NCI-H2227 (cell line): ENCODE measurements at regions not wholly inside any gene's neighbourhood (a gene's known extent, or its start where the extent isn't known, plus 50 kb on each side); places are given as distances from the start of the nearest gene placed in this dataset.
"Not testable (repeated sequence)": the region's sequence is repeated elsewhere in the genome, so short reads cannot be mapped to it uniquely, and the experiment has no call there.

Source experiments
- DNase-seq: peaks from one replicate; lab custom pipeline; 2025; ENCODE audit not compliant: unreplicated experiment; lab: John Stamatoyannopoulos, UW

DNA sequence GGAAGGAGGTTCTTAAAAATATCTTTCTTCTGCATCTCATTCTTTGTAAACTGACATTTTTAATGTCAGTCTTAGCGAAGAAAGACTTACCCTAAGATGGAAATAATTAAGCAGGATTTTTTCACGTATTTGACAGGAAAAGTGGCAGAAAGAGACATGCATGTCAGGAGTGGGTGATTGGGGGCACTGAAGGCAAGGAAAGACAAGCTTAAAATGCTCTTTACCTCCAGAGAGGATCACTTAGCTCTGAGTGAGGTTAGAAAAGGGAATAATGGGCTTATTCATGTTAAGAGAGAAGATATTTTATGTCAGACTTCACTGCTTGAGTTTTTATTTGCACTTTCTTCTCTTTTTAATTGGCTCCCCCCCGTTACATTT is 1358.2 kb upstream of the TMEM132C start:
- DNase-seq: no peak

DNA sequence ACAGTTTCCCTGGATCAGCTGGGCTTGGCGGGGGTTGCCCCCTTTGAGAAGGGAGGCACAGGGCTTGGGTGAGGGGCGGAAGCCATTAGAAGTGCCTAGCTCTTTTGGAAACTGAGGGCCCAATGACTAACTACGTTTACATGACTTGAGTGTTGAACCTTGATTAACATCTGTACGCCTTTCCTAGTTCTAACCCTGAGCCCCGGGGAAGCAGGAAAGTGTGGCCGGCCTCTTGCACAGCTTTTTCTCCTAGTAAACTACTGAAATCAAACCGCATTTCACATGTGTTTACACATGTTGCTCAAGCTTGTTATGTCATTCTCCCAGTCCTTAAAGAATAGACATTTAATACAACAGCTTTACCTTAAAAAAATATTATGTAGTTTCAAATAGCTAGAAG is 1356.4 kb upstream of the TMEM132C start:
- DNase-seq: no peak

DNA sequence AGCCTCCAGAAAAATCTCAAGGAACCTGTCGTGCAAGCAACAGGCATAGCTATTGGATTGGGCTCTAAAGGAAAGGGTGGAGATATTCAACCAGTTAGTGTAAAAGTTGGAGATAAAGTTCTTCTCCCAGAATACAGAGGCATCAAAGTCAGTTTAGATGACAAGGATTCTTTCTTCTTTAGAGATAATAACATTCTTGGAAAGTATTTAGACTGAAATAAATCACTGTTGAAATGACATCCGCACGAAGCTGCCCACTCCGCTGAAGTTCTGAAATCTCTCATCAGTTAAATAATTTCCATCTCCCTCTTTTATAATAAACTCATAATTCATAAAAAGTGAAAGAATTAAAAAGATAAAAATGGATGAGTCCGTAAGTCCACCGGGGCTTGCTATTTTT is 1354.9 kb upstream of the TMEM132C start:
- no peak for DNase-seq

DNA sequence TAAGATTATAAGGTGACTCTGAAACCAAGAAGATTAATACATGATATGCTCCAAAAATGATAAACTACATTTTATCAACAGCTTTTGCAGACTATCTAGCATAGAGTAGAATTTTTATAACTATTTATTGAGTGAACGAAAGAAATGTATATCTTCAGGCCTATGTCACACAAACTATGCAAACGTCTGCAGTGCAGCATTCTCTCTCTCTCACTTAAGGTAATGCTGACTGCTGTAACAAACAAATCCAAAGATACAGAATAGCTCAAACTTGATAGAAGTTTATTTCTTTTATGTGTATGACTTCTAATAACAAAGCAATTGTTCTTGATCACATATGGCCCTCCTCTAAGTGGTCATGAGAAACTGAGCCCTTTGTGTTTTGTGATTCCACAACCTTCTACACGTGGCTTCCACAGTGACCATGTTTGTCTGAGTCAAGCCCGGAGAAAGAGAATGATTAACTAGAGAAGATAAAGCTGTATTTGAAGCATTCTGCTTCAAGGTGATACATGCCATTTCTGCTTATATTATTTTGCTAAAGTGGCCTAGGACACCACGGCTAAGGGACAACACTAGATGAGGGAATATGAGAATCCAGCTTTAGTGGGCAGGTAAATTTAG is 1352.7 kb upstream of the TMEM132C start:
- no peak for DNase-seq

DNA sequence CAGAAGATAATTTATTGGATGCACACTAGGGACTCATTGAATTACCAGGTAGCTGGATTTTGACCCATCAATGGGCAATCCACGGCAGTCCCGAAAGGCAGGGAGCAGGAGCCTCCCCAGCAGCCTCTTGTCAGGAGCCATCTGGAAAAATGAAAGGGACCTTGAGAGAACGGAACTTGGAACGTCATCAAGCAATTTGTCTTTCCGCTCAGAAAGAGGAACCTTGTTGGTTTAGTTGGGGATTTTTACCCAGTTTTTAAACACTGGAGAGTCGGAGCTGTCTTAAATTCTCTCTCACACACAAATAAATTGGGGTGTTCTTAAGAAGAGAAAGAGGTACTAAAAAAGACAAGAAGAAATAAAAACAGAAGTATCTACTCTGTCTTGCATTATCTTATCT is 1351.7 kb upstream of the TMEM132C start:
- DNase-seq: no peak

DNA sequence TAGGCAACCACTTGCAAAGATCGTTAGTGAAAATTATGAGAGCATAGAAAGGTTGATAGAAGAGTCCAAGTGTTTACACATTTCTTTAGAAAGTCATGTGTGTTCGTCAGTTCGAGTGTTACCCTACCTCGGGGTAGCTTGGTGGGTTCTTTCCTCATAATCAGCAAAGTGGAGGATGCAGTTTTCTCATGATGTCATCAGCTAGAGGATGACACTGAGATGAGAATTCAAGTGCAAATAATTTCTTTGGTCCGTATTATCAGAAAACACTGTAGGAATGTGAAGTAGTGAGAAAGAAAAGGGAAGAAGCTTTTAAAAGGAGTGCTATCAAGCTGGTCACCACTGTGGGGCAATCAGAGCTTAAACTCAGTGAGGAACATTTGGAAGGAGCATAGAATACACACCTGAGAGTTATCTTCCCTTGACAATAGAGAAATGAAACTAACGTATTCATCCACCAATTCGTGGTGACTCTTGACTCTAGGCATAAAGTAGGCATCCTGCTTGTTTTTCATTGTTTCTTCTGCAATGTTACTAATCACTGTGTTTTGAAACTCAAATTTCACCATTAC is 1340.9 kb upstream of the TMEM132C start:
- no peak for DNase-seq

DNA sequence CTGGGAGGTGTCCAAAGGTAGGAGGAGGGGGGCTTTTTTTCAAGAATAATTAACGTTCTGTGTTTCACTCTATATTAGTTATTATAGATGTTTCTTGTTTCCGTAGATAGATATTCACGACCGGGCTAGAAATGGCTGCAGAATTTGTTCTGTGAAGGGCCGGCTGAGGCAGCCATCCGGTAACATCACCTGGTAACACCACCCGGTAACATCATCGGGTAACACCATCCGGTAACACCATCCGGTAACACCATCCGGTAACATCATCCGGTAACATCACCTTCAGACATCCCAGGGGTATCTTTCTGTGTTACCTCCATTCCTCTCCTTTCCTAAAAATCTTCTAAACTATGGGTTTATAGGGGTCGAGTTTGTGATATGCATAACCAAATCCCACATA is 1336.7 kb upstream of the TMEM132C start:
- no peak for DNase-seq

DNA sequence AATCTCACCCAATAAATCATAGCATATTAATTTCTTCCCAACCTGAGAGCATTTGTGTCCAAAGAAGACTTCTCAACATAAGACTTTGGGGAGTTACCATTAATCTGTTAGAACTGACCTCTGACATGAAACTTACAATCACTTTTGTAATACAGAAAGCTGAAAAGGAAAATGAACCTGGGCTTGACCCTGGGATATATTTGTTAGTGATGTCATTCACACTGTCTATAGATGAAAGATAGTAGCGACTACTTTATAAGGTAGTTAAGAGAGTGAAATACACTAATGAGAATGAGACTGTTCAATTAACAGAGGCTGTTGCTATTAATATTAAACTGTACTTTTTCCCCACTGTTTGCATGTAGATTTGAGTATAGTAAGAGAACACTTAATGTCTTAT is 1334.8 kb upstream of the TMEM132C start:
- DNase-seq: no peak

DNA sequence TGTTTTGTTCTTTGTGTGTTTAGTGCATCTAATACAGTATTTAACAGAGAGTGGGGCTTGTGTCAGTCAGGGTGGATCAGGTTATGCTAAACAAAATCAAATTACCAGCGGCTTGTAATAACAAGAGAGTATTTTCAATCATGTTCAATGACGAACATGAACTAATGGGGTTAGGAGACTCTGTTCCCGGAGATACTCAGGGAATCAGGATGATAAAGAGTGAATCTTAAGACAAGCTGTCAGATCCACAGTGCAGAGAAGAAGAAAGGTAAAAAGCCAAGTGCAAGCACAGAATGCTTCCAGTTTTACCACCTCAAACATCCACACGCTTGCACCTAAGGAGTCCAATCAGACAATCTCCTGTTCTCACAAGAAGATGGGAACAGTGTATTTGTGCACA is 1331.5 kb upstream of the TMEM132C start:
- no peak for DNase-seq

DNA sequence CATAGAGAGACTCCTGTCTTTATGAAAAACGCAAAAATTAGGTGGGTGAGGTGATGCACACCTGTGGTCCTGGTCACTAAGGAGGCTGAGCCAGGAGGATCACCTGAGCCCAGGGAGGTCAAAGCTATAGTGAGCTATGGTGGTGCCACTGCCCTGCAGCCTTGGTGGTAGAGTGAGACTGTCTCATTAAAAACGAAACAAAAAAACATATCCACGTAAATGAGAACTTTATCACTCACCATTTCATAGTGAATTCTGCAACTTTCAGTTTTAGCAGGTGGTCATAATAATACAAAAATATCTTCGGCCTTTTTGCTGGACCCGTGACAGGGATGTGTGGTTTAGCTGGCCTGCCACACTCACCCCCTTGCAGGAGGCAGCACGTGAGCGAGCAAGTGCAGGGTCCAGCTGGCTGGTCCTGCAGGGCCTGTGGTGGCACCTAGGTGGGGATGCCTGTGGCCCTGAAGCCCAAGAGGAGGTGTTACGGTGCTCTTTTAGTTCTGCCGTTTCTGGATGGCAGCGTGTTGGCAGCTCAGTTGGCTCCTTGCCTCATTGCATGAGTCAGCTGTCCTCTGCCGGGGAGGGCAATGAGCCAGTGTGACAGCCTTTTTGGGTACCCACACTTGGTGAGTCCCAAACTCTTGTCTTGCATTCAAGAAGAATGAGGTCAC is 1330.7 kb upstream of the TMEM132C start:
- DNase-seq: no peak

DNA sequence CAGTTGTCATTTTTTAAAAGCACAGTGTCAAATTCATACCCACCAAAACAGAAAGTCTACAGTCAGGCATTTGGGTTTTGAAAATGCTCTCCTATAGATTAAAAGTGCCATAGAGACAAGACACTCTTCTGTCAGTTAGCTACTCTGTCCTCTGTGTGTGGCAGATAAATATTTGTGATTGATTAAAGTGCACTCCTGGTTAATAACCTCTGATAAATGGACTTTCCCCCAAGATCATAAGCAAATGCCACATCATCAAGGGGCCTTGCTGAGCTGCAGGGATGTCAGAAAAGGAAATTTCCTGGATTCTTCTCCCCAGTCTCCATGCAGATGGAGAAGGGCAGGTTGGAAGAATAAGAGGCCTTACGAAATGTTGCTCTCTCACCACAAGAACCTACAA is 1329.5 kb upstream of the TMEM132C start:
- DNase-seq: no peak

DNA sequence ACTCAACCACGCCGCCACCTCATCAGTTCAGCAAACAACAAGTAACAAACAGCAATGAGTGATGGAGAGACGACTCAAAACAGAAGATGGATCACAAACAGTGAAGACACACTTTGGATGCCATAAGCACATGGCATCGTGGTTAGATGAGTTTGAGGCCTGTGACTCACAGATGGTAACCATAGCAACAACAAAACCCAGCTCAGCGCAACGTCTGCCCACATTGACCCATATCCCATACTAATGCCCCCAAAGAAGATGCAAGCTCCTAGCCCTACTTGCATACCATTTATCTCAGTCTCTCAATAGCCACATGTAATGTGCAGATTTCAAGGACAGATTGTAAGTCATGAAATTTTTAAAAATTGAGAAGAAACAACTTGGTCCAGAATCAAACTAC is 1322.3 kb upstream of the TMEM132C start:
- no peak for DNase-seq

DNA sequence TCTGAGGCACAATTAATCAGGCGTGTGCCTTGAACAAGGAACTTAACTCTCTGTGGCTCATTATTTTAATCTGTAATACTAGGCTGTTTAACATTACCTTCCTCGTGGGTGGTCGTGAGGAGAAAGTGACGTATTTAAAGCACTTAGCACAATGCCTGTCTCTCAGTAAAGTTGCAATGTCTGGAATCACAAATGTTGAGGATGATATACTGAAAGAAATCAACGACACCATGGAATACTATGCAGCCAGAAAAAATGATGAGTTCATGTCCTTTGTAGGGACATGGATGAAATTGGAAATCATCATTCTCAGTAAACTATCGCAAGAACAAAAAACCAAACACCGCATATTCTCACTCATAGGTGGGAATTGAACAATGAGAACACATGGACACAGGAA is 1320.0 kb upstream of the TMEM132C start:
- DNase-seq: not testable (repeated sequence)

DNA sequence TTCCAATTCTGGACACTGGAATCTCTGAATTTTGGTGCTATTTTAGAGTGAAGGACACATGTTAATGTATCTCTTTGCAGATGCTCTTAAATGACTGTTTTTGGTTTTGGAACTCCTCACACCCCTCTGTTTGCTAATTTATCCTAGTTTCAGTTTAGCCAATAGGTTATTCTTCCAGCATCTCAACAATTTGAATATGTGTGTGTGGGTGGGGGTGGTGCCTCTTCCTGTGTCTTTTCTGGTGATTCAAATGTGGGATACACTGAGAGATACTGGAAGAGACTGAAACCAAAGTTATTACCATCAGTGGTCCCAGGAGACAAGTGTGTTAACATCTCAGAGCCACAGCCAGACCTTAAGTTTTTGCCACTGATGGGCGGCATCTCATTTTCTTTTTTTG is 1317.4 kb upstream of the TMEM132C start:
- no peak for DNase-seq

DNA sequence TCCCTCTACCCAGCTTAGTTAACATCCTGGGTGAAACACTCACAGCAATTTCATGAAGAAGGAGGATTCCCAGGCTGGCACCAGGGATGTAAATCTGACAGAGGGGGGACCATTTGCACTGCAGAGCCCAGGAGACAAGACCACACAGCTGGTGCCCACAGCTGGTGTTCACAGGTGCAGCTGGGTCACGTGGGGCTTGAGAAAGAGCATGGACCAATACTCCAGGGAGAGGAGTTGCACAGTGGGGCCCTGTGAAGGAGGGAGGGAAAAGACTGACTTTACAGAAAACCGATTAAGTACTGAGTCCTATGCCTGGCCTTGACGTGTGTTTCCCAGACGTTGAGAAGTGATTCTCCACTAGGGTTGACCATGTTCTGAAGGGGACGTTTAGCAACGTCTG is 1316.7 kb upstream of the TMEM132C start:
- no peak for DNase-seq

DNA sequence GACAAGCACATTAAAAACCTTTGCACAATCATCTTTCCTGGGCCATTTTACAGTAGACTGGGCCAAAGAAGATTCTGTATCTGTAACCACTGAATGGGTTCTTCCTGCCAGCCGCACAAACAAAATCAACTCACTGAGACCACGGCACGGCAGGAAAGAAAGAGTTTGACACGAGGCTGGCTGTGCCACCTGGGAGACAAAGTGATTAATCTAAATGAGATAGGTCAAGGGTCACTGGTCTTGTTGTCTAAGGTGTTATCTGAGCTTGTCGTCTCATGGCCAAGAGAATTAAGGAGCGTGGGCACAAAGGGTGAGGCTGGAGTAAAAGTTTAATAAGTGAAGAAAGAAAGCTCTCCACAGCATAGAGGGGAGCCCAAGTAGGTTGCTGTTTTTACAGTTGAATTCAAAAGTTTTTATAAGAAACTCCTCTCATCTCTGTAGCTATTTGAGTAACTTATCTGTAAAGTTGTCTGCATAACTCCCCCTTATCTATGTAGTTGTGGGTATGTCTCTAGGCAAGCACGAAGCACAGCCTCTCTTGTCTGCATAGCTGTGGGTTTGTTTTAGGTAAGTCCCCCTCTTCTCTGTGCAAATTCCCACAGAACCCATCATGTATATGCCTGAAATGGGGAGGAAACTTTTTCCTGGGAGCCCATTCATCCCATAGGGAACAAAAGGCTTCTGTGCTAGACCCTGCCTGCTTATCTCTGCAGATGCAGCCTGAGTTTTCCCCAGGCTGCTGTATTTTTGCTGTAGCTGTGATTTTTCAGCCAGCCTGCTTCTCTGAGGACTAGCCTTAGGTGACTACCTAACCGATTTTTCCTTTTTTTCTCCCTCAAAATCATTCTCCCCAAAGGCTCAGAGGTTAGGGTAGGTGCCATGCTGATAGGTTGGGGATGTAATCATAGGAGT is 1314.6 kb upstream of the TMEM132C start:
- no peak for DNase-seq

DNA sequence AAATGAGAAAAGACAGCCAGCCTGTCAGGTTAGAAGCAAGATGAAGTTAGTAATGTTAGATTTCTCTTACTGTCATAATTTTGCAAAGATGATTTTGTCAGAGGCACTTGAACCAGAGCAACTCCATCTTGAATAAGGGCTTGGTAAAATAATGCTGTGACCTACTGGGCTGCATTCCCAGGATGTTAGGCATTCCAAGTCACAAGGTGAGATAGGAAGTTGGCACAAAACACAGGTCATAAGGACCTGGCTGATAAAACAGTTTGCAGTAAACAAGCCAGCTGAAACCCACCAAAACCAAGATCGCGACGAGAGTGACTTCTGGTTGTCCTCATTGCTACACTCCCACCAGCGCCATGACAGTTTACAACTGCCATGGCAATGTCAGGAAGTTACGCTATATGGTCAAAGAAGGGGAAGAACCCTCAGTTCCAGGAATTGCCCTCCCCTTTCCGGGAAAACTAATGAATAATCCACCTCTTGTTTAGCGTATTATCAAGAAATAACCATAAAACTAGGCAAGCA is 1313.5 kb upstream of the TMEM132C start:
- no peak for DNase-seq

DNA sequence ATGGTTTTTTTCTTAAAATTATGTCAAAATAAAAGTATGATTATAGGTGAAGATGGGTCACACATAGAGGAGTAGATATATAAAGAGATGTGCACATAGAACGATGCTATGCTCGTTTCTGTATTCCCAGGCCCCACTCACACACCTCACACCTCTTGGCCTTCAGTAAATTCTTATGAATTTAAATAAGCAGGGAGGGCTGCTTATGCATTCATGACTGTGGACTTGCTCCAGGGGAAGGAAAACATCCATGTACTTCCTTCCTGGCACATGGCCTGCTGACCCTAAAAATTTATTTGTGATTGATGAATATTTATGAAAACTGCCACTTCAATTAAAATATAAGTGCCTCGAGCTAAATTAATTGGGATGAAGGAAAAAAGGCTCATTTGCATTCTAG is 1306.7 kb upstream of the TMEM132C start:
- no peak for DNase-seq

DNA sequence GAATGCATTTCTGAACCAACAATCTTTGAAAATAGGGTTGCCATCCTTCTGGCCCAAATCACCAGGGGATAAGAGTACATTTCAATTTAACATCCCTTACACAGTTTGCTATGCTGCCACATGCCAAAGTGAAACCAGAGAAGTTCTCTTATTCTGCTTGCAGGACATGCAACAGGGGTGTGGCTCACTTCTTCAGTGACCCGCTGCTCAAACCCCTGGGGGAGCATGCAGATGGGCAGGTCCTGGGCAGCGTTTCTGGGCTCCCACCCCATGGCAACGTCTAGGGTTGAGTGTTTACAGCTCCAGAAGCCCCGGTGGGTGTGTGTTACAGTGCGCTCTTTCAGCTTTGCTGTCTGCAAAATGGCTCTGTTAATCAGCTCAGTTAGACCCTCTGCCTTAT is 1306.3 kb upstream of the TMEM132C start:
- DNase-seq: no peak

DNA sequence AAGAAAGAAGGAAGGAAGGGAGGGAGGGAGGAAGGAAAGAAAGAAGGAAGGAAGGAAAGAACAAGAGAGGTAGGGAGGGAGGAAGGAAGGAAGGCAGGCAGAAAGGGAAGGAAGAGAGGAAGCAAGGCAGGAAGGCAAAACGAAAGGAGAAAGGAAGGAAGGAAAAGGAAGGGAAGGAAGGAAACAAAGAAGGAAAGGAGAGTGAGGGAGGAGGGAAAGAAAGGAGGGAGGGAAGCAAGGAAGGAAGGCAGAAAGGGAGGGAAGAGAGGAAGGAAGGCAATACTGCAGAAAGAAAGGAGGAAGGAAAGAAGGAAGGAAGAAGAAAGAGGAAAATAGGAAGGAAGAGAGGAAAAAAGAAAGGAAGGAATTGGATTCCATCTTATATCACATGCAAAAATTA is 1303.1 kb upstream of the TMEM132C start:
- DNase-seq: no peak

DNA sequence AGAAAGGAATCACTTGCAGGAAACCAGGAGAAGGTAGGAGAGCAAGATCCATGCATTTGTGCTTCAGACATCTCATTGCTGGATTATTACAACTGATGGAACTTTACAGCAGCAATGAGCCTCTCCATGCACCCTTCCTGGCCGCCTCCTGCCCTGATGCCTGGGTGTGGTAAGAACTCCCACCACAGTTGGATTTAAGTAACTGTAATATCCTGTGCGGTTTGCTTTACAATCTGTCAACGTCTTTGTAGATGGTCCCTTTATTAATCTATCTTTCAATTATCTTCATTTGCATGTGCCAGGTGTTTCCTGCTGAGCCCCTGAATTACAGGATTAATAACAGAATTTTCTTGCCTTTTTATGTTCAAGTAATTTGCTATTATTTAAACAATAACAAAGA is 1300.5 kb upstream of the TMEM132C start:
- no peak for DNase-seq

DNA sequence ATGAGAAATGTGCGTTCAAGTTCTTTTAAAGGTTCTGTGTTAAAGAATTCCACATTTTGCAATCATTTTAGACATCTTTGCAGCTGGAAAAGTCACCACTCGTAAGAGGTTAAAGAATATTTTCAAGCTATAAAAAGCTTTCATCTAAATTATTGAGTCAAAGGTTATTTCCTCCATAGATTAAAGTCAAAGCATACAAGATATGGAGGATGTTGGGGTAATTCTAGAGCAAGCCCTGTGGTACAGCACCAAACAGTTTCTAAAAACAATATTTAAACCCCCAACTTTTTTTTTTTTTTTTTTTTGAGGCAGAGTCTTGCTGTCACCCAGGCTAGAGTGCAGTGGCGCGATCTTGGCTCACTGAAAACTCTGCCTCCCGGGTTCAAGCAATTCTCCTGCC is 1299.8 kb upstream of the TMEM132C start:
- no peak for DNase-seq
